ENCODE measurements at regions not wholly inside any gene's neighbourhood (a gene's known extent, or its start where the extent isn't known, plus 50 kb on each side); places are given as distances from the start of the nearest gene placed in this dataset.
A peak's percentile ranks its signal among the peaks of the same experiment; 100 is the strongest.

- Histone ChIP-seq H3K9ac (ENCODE audit: low read length) (no peak overlapping the region), H3K27me3 (ENCODE audit: insufficient read depth, low read length, poor library complexity) (no peaks in the 10 kb centered on the region), H2BK120ac (ENCODE audit: low read depth, low read length) (no peak overlapping the region), H3K4ac (ENCODE audit: low read depth, low read length) (no peak overlapping the region), H3K4me2 (ENCODE audit: low read length) (no peak overlapping the region), H4K8ac (ENCODE audit: low read depth, low read length) (no peak overlapping the region), H3K56ac (ENCODE audit: low read length) (no peak overlapping the region), H3K23ac (ENCODE audit: low read length) (no peak overlapping the region), H3K4me1 (ENCODE audit: control insufficient read depth, low read depth, low read length) (peaks cover 3% of the 10 kb centered on the region), H3K79me1 (ENCODE audit: low read length) (no peaks in the 10 kb centered on the region), H3K27ac (ENCODE audit: low read depth, low read length) (no peak overlapping the region), H2AK5ac (ENCODE audit: low read length) (no peak overlapping the region), H4K5ac (ENCODE audit: low read length) (no peak overlapping the region), H3K4me3 (ENCODE audit: low read length) (no peak overlapping the region), H2BK5ac (ENCODE audit: low read length) (no peak overlapping the region), H2BK15ac (replicated peaks; ENCODE audit: low read depth) (no peak overlapping the region), H3K79me2 (ENCODE audit: control insufficient read depth, insufficient read depth, low read length) (no peaks in the 10 kb centered on the region), H3K36me3 (ENCODE audit: control insufficient read depth, insufficient read depth, low read length) (no peaks in the 10 kb centered on the region), H3K18ac (ENCODE audit: low read length) (no peak overlapping the region)
- no peak for DNase-seq
- no CpG with 5 or more reads among the region's 4 CpGs for WGBS (ENCODE audit: extremely low coverage, insufficient coverage, low lambda C conversion rate)
Observed at GRCh38 chr7:109945820-109946518, 1145.0 kb upstream of the LRRN3 start.

GRCh38 chr7:109950256-109950655 lies 1140.7 kb upstream of the LRRN3 start:
- Histone ChIP-seq H3K27me3 (ENCODE audit: insufficient read depth, low read length, poor library complexity) (no peaks in the 10 kb centered on the region), H2BK15ac (replicated peaks; ENCODE audit: low read depth) (no peak overlapping the region), H2BK120ac (ENCODE audit: low read depth, low read length) (no peak overlapping the region), H3K4me3 (ENCODE audit: low read length) (no peak overlapping the region), H4K5ac (ENCODE audit: low read length) (no peak overlapping the region), H3K4me1 (ENCODE audit: control insufficient read depth, low read depth, low read length) (peaks cover under 1% of the 10 kb centered on the region), H3K9ac (ENCODE audit: low read length) (no peak overlapping the region), H3K27ac (ENCODE audit: low read depth, low read length) (no peak overlapping the region), H4K8ac (ENCODE audit: low read depth, low read length) (no peak overlapping the region), H3K23ac (ENCODE audit: low read length) (no peak overlapping the region), H3K79me1 (ENCODE audit: low read length) (no peaks in the 10 kb centered on the region), H3K4ac (ENCODE audit: low read depth, low read length) (no peak overlapping the region), H3K79me2 (ENCODE audit: control insufficient read depth, insufficient read depth, low read length) (no peaks in the 10 kb centered on the region), H3K56ac (ENCODE audit: low read length) (no peak overlapping the region), H2AK5ac (ENCODE audit: low read length) (no peak overlapping the region), H3K4me2 (ENCODE audit: low read length) (no peak overlapping the region), H3K36me3 (ENCODE audit: control insufficient read depth, insufficient read depth, low read length) (no peaks in the 10 kb centered on the region), H2BK5ac (ENCODE audit: low read length) (no peak overlapping the region), H3K18ac (ENCODE audit: low read length) (no peak overlapping the region)
- WGBS (ENCODE audit: extremely low coverage, insufficient coverage, low lambda C conversion rate) = no CpG with 5 or more reads among the region's 2 CpGs
- peak; percentile 0 for DNase-seq

DNA sequence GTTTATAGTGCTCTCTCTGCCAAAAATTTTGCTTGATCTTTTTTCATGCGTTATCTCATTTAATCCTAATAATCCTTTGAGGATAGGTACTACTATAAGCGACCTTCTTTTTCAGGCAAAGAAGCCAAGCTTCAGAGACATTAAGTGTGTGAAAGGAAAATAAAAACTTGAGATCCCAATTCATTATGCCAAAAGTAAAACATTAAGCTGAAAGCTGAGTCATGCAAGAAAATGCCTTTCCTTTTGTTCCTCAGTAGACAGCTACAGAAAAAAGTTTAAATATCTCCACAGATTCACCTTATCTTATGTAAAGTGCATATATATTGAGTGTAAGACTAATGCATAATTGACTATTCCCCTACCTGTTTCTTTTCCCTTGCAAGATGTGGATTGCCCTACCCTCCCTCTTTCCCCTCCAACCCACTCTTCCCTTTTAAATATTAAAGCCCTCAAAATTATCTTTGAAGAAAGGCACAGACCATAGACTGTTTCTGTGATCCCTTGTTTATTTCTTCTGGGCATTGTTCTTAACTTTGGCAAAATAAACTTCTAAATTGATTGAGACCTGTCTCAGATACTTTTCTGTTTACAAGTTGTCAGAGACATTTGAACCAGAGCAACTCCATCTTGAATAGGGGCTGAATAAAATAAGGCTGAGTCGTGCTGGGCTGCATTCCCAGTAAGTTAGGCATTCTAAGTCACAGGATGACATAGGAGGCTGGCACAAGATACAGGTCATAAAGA lies 1139.9 kb upstream of the LRRN3 start:
- Histone ChIP-seq H2BK5ac (ENCODE audit: low read length) (no peak overlapping the region), H3K27me3 (ENCODE audit: insufficient read depth, low read length, poor library complexity) (no peaks in the 10 kb centered on the region), H2BK120ac (ENCODE audit: low read depth, low read length) (no peak overlapping the region), H3K9ac (ENCODE audit: low read length) (no peak overlapping the region), H3K56ac (ENCODE audit: low read length) (no peak overlapping the region), H3K4ac (ENCODE audit: low read depth, low read length) (no peak overlapping the region), H3K18ac (ENCODE audit: low read length) (no peak overlapping the region), H3K4me1 (ENCODE audit: control insufficient read depth, low read depth, low read length) (no peaks in the 10 kb centered on the region), H3K23ac (ENCODE audit: low read length) (no peak overlapping the region), H3K4me3 (ENCODE audit: low read length) (no peak overlapping the region), H2AK5ac (ENCODE audit: low read length) (no peak overlapping the region), H4K8ac (ENCODE audit: low read depth, low read length) (no peak overlapping the region), H2BK15ac (replicated peaks; ENCODE audit: low read depth) (no peak overlapping the region), H3K36me3 (ENCODE audit: control insufficient read depth, insufficient read depth, low read length) (no peaks in the 10 kb centered on the region), H3K79me1 (ENCODE audit: low read length) (no peaks in the 10 kb centered on the region), H4K5ac (ENCODE audit: low read length) (no peak overlapping the region), H3K4me2 (ENCODE audit: low read length) (no peak overlapping the region), H3K27ac (ENCODE audit: low read depth, low read length) (no peak overlapping the region), H3K79me2 (ENCODE audit: control insufficient read depth, insufficient read depth, low read length) (no peaks in the 10 kb centered on the region)
- no CpG with 5 or more reads among the region's 3 CpGs for WGBS (ENCODE audit: extremely low coverage, insufficient coverage, low lambda C conversion rate)
- no peak for DNase-seq

DNA sequence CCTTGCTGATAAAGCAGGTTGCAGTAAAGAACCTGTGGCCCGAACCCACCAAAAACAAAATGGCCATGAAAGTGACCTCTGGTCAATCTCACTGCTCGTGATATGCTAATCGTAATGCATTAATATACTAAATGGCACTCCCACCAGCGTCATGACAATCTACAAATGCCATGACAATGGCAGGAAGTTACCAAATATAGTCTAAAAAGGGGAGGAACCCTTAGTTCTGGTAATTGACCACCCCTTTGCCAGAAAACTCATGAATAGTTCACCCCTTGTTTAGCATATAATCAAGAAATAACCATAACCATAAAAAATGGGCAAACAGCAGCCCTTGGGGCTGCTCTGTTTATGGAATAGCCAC lies 1139.4 kb upstream of the LRRN3 start:
- Histone ChIP-seq H3K27ac (ENCODE audit: low read depth, low read length) (no peak overlapping the region), H3K18ac (ENCODE audit: low read length) (no peak overlapping the region), H3K79me2 (ENCODE audit: control insufficient read depth, insufficient read depth, low read length) (no peaks in the 10 kb centered on the region), H3K4me1 (ENCODE audit: control insufficient read depth, low read depth, low read length) (no peaks in the 10 kb centered on the region), H3K79me1 (ENCODE audit: low read length) (no peaks in the 10 kb centered on the region), H3K4me3 (ENCODE audit: low read length) (no peak overlapping the region), H3K9ac (ENCODE audit: low read length) (no peak overlapping the region), H3K4me2 (ENCODE audit: low read length) (no peak overlapping the region), H3K23ac (ENCODE audit: low read length) (no peak overlapping the region), H3K4ac (ENCODE audit: low read depth, low read length) (no peak overlapping the region), H4K8ac (ENCODE audit: low read depth, low read length) (no peak overlapping the region), H4K5ac (ENCODE audit: low read length) (no peak overlapping the region), H3K56ac (ENCODE audit: low read length) (no peak overlapping the region), H2BK5ac (ENCODE audit: low read length) (no peak overlapping the region), H3K36me3 (ENCODE audit: control insufficient read depth, insufficient read depth, low read length) (no peaks in the 10 kb centered on the region), H2BK15ac (replicated peaks; ENCODE audit: low read depth) (no peak overlapping the region), H2BK120ac (ENCODE audit: low read depth, low read length) (no peak overlapping the region), H3K27me3 (ENCODE audit: insufficient read depth, low read length, poor library complexity) (no peaks in the 10 kb centered on the region), H2AK5ac (ENCODE audit: low read length) (no peak overlapping the region)
- no peak for DNase-seq
- WGBS (ENCODE audit: extremely low coverage, insufficient coverage, low lambda C conversion rate) = no CpG with 5 or more reads among the region's 4 CpGs

DNA sequence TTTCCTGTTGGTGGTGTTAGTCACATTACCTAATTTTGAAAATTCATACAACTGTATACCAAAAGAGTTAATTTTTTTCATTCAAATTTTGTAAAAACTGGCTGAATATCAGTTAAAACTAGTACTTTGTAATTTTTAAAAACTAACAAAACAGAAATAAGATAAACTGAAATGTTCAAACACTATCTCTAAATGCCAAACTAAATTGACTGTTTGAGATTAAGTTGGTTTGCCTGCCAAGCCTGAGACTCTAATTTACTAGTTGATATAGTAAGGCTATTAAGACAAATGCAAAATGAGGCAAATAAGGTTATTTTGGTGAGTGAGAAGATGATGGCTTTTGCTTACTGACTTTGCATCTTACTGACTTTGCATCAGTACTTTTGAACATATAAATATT lies 1134.9 kb upstream of the LRRN3 start:
- Histone ChIP-seq H3K27me3 (ENCODE audit: insufficient read depth, low read length, poor library complexity) (no peaks in the 10 kb centered on the region), H3K56ac (ENCODE audit: low read length) (no peak overlapping the region), H3K4me2 (ENCODE audit: low read length) (no peak overlapping the region), H3K23ac (ENCODE audit: low read length) (no peak overlapping the region), H2BK5ac (ENCODE audit: low read length) (no peak overlapping the region), H4K5ac (ENCODE audit: low read length) (no peak overlapping the region), H3K27ac (ENCODE audit: low read depth, low read length) (no peak overlapping the region), H3K18ac (ENCODE audit: low read length) (no peak overlapping the region), H3K4me3 (ENCODE audit: low read length) (no peak overlapping the region), H3K79me1 (ENCODE audit: low read length) (no peaks in the 10 kb centered on the region), H3K9ac (ENCODE audit: low read length) (no peak overlapping the region), H3K36me3 (ENCODE audit: control insufficient read depth, insufficient read depth, low read length) (no peaks in the 10 kb centered on the region), H2BK120ac (ENCODE audit: low read depth, low read length) (no peak overlapping the region), H2BK15ac (replicated peaks; ENCODE audit: low read depth) (no peak overlapping the region), H3K4ac (ENCODE audit: low read depth, low read length) (no peak overlapping the region), H3K4me1 (ENCODE audit: control insufficient read depth, low read depth, low read length) (no peaks in the 10 kb centered on the region), H4K8ac (ENCODE audit: low read depth, low read length) (no peak overlapping the region), H3K79me2 (ENCODE audit: control insufficient read depth, insufficient read depth, low read length) (no peaks in the 10 kb centered on the region), H2AK5ac (ENCODE audit: low read length) (no peak overlapping the region)
- no peak for DNase-seq

DNA sequence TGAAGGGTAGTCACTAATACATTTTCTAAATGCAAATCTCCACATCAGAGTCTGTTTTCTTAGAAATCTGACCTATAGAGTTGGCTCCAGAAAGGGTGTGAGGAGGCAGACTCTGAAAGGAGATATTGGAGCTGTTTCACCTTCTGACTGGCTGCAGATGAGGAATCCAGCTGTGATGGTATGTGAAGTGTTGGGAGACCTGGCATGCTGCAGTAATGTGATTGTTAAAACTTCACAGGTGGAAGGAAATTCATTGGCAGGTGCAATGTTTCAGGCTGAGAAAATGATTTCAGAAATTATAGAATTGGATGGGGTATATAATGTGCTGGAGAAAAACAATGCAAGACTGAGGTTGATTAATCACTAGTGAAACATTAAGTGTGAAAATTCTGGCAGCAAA lies 1134.0 kb upstream of the LRRN3 start:
- DNase-seq = peak; percentile 85
- Histone ChIP-seq H3K27ac (ENCODE audit: low read depth, low read length) (no peak overlapping the region), H2BK15ac (replicated peaks; ENCODE audit: low read depth) (no peak overlapping the region), H3K79me2 (ENCODE audit: control insufficient read depth, insufficient read depth, low read length) (no peaks in the 10 kb centered on the region), H4K5ac (ENCODE audit: low read length) (no peak overlapping the region), H3K79me1 (ENCODE audit: low read length) (no peaks in the 10 kb centered on the region), H2BK5ac (ENCODE audit: low read length) (no peak overlapping the region), H4K8ac (ENCODE audit: low read depth, low read length) (no peak overlapping the region), H3K56ac (ENCODE audit: low read length) (no peak overlapping the region), H3K23ac (ENCODE audit: low read length) (no peak overlapping the region), H3K4ac (ENCODE audit: low read depth, low read length) (no peak overlapping the region), H3K4me2 (ENCODE audit: low read length) (no peak overlapping the region), H3K36me3 (ENCODE audit: control insufficient read depth, insufficient read depth, low read length) (no peaks in the 10 kb centered on the region), H3K9ac (ENCODE audit: low read length) (no peak overlapping the region), H3K27me3 (ENCODE audit: insufficient read depth, low read length, poor library complexity) (no peaks in the 10 kb centered on the region), H3K4me3 (ENCODE audit: low read length) (no peak overlapping the region), H2AK5ac (ENCODE audit: low read length) (no peak overlapping the region), H3K18ac (ENCODE audit: low read length) (no peak overlapping the region), H2BK120ac (ENCODE audit: low read depth, low read length) (no peak overlapping the region), H3K4me1 (ENCODE audit: control insufficient read depth, low read depth, low read length) (no peaks in the 10 kb centered on the region)

All from mesendoderm (in vitro differentiated cells).